Endothelial cell of umbilical vein (primary cell): ENCODE measurements at regions not wholly inside any gene's neighbourhood (a gene's known extent, or its start where the extent isn't known, plus 50 kb on each side); places are given as distances from the start of the nearest gene placed in this dataset.

ENCODE experiments used
- BruUV-seq: library from RNA; stranded (reverse); fragments of 400-500 nt; replicated peaks from 2 replicates; lab custom pipeline; 2021; lab: Mats Ljungman, UMichigan
- CTCF ChIA-PET: fragments of 300-600, 350-600 bp; sonication (Branson Sonifier 250); formaldehyde crosslinking; loops from one replicate; lab custom pipeline; 2021; ENCODE audit warnings: antibody characterized with exemption, inconsistent platforms; lab: Charles Lee
- POLR2A ChIA-PET: fragments of 300-600, 350-600 bp; sonication (Branson Sonifier 250); formaldehyde crosslinking; loops from one replicate; lab custom pipeline; 2021; ENCODE audit warnings: antibody characterized with exemption, inconsistent platforms; lab: Charles Lee
- DNase-seq: peaks from one replicate; pipeline ENCODE4 v3.0.0-alpha.2; 2011; ENCODE audit warnings: low read depth, low spot score
- FAIRE-seq: peaks from 2 replicates; lab custom pipeline; 2011; peaks lifted over from hg19 to GRCh38; lab: Jason Lieb, UNC
- H2AFZ ChIP-seq: 2 replicates; pipeline ENCODE4 v1.6.0; 2012; ENCODE audit warnings: low read depth, low read length, control low read depth, inconsistent platforms
- H3K27ac ChIP-seq: 2 replicates; pipeline ENCODE4 v1.5.1; 2011; ENCODE audit warnings: low read depth, mild to moderate bottlenecking, control low read depth, low read length, moderate library complexity; ENCODE audit not compliant: insufficient read depth
- H3K27me3 ChIP-seq, 2 experiments: 2 replicates each; pipeline versions ENCODE4 v1.6.0 to v1.6.1; 2011; ENCODE audit warnings: low read length in 2 of 2, mixed read lengths in 1 of 2; ENCODE audit not compliant: control insufficient read depth in 2 of 2, insufficient read depth in 2 of 2
- H3K36me3 ChIP-seq, 2 experiments: 2 replicates in 1 of 2; 3 replicates in 1 of 2; pipeline ENCODE4 v1.5.1; 2011; ENCODE audit warnings: low read length in 2 of 2, mild to moderate bottlenecking in 1 of 2, moderate library complexity in 1 of 2; ENCODE audit not compliant: control insufficient read depth in 2 of 2, insufficient read depth in 2 of 2; ENCODE audit errors: extremely low read depth in 1 of 2
- H3K4me1 ChIP-seq: 3 replicates; pipeline ENCODE4 v1.5.1; 2011; ENCODE audit warnings: mild to moderate bottlenecking, low read length; ENCODE audit not compliant: control insufficient read depth, insufficient read depth; ENCODE audit errors: extremely low read depth
- H3K4me2 ChIP-seq: 2 replicates; pipeline ENCODE4 v1.6.1; 2011; ENCODE audit warnings: low read length, control low read depth, mixed read lengths; ENCODE audit not compliant: insufficient read depth
- H3K4me3 ChIP-seq, 3 experiments: fragments of 200-600 bp in 1 of 3; sonication (generic), shearing (Covaris generic) in 1 of 3; replicated peaks in 1 of 3; 2 replicates each; pipeline ENCODE4 v1.5.1; 2011 to 2016; ENCODE audit warnings: control low read depth in 3 of 3, low read length in 3 of 3, mild to moderate bottlenecking in 2 of 3, inconsistent platforms in 1 of 3, low read depth in 1 of 3, moderate library complexity in 1 of 3; ENCODE audit not compliant: insufficient read depth in 1 of 3
- H3K79me2 ChIP-seq: 2 replicates; pipeline ENCODE4 v1.6.0; 2012; ENCODE audit warnings: low read length, inconsistent platforms; ENCODE audit not compliant: control insufficient read depth, insufficient read depth
- H3K9ac ChIP-seq: replicated peaks from 2 replicates; pipeline ENCODE3; 2011; ENCODE audit warnings: low read length, control low read depth; ENCODE audit not compliant: insufficient read depth; ENCODE audit errors: extremely low read depth
- H3K9me1 ChIP-seq: replicated peaks from 3 replicates; pipeline ENCODE4 v1.6.0; 2011; ENCODE audit warnings: mild to moderate bottlenecking, low read length; ENCODE audit not compliant: control insufficient read depth, insufficient read depth; ENCODE audit errors: extremely low read depth
- H3K9me3 ChIP-seq: replicated peaks from 2 replicates; pipeline ENCODE4 v1.5.1; 2012; ENCODE audit warnings: low read length, inconsistent platforms; ENCODE audit not compliant: control insufficient read depth, insufficient read depth
- H4K20me1 ChIP-seq: replicated peaks from 2 replicates; pipeline ENCODE3; 2011; ENCODE audit warnings: mild to moderate bottlenecking, low read length; ENCODE audit not compliant: control insufficient read depth, insufficient read depth; ENCODE audit errors: extremely low read depth
- CTCF ChIP-seq, 2 donors: IDR thresholded peaks; 1 replicate in 1 of 2; 2 replicates in 1 of 2; pipeline ENCODE4 v1.5.1; 2011; ENCODE audit warnings: low read length in 2 of 2, mild to moderate bottlenecking in 2 of 2, moderate library complexity in 2 of 2, control low read depth in 1 of 2, inconsistent platforms in 1 of 2, low read depth in 1 of 2; ENCODE audit not compliant: insufficient read depth in 1 of 2; ENCODE audit errors: extremely low read depth in 1 of 2
- EZH2 ChIP-seq: IDR thresholded peaks from 2 replicates; pipeline ENCODE4 v1.6.1; 2012; ENCODE audit warnings: borderline replicate concordance, low read depth, mild to moderate bottlenecking, moderate library complexity, low read length, inconsistent platforms; ENCODE audit not compliant: severe bottlenecking
- FOS ChIP-seq: IDR thresholded peaks from 2 replicates; pipeline ENCODE4 v1.6.1; 2011; ENCODE audit warnings: mild to moderate bottlenecking, low read length, moderate library complexity, borderline replicate concordance; ENCODE audit not compliant: insufficient read depth
- GATA2 ChIP-seq: IDR thresholded peaks from 2 replicates; pipeline ENCODE4 v1.7.0; 2011; ENCODE audit warnings: low read depth, mild to moderate bottlenecking, moderate library complexity, mixed read lengths, low read length; ENCODE audit not compliant: insufficient read length, insufficient read depth
- JUN ChIP-seq: IDR thresholded peaks from 2 replicates; pipeline ENCODE4 v1.6.1; 2011; ENCODE audit warnings: borderline replicate concordance, low read depth; ENCODE audit not compliant: insufficient read length, insufficient read depth
- MAX ChIP-seq: IDR thresholded peaks from 2 replicates; pipeline ENCODE4 v1.6.1; 2011; ENCODE audit not compliant: insufficient read depth, insufficient read length
- MYC ChIP-seq: IDR thresholded peaks from one replicate; pipeline ENCODE4 v1.6.1; 2011; ENCODE audit warnings: mild to moderate bottlenecking, low read depth, low read length
- POLR2A ChIP-seq: IDR thresholded peaks from 2 replicates; pipeline ENCODE4 v1.6.1; 2012; ENCODE audit warnings: low read depth, mild to moderate bottlenecking, control low read depth, low read length
- POLR2AphosphoS5 ChIP-seq: IDR thresholded peaks from 2 replicates; pipeline ENCODE4 v1.6.1; 2012; ENCODE audit warnings: low read depth, mild to moderate bottlenecking, control low read depth, low read length, moderate library complexity; ENCODE audit not compliant: insufficient read depth
- dilution Hi-C: fragments of 300-500 bp; cut with MboI; formaldehyde crosslinking; loops from one replicate; pipeline ENCODE4 v1.15.0; 2019; ENCODE audit warnings: low sequenced_read_pairs; ENCODE audit not compliant: extremely low pct_ligation_motif_present
- intact Hi-C: fragments of 100-400 bp; cut with micrococcal nuclease; formaldehyde crosslinking; loops from one replicate; pipeline ENCODE4 v1.10.0; 2022

- DNase-seq (no peak), FAIRE-seq (no peak)
- Histone ChIP-seq H3K27me3 (no peaks in the 10 kb centered on the region), H3K36me3 (no peaks in the 10 kb centered on the region), H4K20me1 (no peaks in the 10 kb centered on the region), H3K9me1 (no peaks in the 10 kb centered on the region), H3K4me2 (peak overlapping the region; percentile 87), H2AFZ (peak overlapping the region; percentile 37), H3K27ac (peak overlapping the region; percentile 76), H3K4me3 (peak overlapping the region in 1 of 3 experiments; percentile 3), H3K9ac (peak overlapping the region; percentile 54), H3K79me2 (peaks cover 15% of the 10 kb centered on the region), H3K9me3 (no peaks in the 10 kb centered on the region), H3K4me1 (peaks cover 22% of the 10 kb centered on the region)
- no peak for TF ChIP-seq CTCF (IDR thresholded peaks at IDR 0.05; ENCODE audit: extremely low read depth in 1 of 2, insufficient read depth in 1 of 2, low read depth in 1 of 2, low read length in 2 of 2)
- no peak for TF ChIP-seq MAX
- TF ChIP-seq JUN, result no peak
- TF ChIP-seq MYC, result no peak
- TF ChIP-seq GATA2, result no peak
- TF ChIP-seq FOS, result no peak
- no peak for TF ChIP-seq POLR2AphosphoS5
- TF ChIP-seq EZH2, result no peak
- TF ChIP-seq POLR2A, result no peak
- BruUV-seq, result TSS peak; percentile 80
- CTCF ChIA-PET, result interaction anchor here (0.7 to 2.0 kb wide), 5 partner anchors 9 to 437 kb away, joined by 3 to 5 read pairs (median 3); no protein-coding TSS in a partner anchor
- intact Hi-C loops, result no loop called here
- dilution Hi-C loops, result no loop called here
- POLR2A ChIA-PET, result no interaction called here
These were observed 110.1 kb upstream of the DPYD start for GRCh38 chr1:98030976-98031375.
